ENCODE measurements at regions not wholly inside any gene's neighbourhood (a gene's known extent, or its start where the extent isn't known, plus 50 kb on each side); places are given as distances from the start of the nearest gene placed in this dataset.
"Not testable (repeated sequence)": the region's sequence is repeated elsewhere in the genome, so short reads cannot be mapped to it uniquely, and the experiment has no call there.

DNA sequence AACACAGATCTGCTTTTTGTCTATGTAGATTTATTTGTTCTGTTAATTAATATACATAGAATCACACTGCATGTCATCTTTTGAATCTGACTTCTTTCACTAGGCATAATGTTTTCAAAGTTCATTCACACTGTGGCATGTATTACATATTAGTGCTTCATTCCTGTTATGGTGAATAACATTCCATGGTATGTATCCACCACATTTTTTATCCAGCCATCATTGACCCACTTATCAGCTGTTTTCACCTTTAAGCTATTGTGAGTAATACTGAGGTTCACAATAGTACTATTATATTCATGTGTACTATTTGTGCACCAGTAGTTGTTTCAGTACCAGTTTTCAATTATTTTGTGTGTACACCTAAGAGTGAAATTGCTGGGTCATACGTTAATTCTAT lies 230.6 kb upstream of the CNTN3 start:
- no peak for DNase-seq (ENCODE audit: extremely low spot score, unreplicated experiment)
- H3K9me3 Mint-ChIP-seq = no peaks in the 10 kb centered on the region
- no peak overlapping the region for H3K27ac Mint-ChIP-seq
- H3K4me3 Mint-ChIP-seq = no peak overlapping the region
- H3K27me3 Mint-ChIP-seq = no peaks in the 10 kb centered on the region
- no peaks in the 10 kb centered on the region for H3K36me3 Mint-ChIP-seq
- peaks cover 9% of the 10 kb centered on the region for H3K4me1 Mint-ChIP-seq (ENCODE audit: unreplicated experiment)
- TF ChIP-seq, protein P1, sequence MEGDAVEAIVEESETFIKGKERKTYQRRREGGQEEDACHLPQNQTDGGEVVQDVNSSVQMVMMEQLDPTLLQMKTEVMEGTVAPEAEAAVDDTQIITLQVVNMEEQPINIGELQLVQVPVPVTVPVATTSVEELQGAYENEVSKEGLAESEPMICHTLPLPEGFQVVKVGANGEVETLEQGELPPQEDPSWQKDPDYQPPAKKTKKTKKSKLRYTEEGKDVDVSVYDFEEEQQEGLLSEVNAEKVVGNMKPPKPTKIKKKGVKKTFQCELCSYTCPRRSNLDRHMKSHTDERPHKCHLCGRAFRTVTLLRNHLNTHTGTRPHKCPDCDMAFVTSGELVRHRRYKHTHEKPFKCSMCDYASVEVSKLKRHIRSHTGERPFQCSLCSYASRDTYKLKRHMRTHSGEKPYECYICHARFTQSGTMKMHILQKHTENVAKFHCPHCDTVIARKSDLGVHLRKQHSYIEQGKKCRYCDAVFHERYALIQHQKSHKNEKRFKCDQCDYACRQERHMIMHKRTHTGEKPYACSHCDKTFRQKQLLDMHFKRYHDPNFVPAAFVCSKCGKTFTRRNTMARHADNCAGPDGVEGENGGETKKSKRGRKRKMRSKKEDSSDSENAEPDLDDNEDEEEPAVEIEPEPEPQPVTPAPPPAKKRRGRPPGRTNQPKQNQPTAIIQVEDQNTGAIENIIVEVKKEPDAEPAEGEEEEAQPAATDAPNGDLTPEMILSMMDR (conservative IDR thresholded peaks at IDR 0.05) = no peak

DNA sequence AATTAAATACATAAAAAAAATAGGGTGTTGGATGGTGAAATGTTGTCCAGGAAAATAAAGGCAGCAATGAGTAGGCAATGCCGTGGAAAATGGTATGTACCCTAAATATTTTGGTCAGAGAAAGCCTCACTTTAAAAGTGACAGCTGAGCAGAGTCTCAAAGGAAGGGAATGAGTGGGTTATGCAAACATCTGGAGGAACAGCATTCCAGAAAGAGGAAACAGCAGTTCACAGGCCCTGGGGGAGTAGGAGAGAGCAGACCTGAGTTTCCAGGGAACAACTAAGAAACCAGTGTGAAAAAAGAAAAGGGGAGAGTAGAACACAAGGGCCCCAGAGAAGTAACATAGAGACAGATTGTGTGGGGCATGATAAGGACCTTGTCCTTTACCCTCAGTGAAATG lies 230.0 kb upstream of the CNTN3 start:
- H3K4me3 Mint-ChIP-seq = no peak overlapping the region
- H3K27ac Mint-ChIP-seq = no peak overlapping the region
- peaks cover 9% of the 10 kb centered on the region for H3K4me1 Mint-ChIP-seq (ENCODE audit: unreplicated experiment)
- TF ChIP-seq, protein P1 (conservative IDR thresholded peaks at IDR 0.05) = no peak
- H3K36me3 Mint-ChIP-seq = no peaks in the 10 kb centered on the region
- no peaks in the 10 kb centered on the region for H3K9me3 Mint-ChIP-seq
- no peak for DNase-seq (ENCODE audit: extremely low spot score, unreplicated experiment)
- no peaks in the 10 kb centered on the region for H3K27me3 Mint-ChIP-seq

DNA sequence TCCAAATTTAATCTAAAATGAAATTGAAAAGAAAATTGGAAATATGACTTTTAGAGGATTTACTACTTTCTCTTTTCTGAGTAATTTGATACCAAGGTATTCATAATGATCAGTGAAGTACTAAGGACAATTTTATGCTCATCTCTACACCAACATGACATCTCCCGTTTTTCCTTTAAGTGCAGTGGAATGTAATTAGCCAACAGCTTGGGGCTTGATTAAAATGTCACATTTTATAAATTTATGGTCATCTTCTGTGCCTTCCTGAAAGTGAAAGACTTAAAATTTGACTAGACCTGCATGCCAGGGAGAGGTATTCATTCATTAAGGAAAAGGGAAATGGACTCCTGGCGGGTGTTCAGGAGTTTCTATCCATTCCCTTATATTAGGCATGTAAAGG lies 228.2 kb upstream of the CNTN3 start:
- no peaks in the 10 kb centered on the region for H3K36me3 Mint-ChIP-seq

DNA sequence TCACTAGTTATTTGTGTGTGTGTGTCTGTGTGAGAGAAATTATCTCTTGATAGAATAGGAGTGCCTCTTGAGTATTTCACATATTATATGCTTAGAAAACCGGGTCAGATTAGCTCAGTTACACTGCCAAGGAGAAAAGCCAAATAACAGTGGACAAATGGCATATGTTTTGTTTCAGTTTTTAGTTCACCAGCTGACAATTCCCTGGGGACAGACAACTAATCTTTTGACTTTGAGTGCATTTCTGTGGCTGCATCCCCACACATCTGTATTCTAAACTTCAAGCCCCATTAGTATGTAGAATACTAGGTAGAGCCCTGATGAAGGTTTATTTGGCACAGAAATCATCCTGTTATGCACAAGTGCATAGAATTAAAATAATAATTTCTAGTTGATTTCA lies 227.7 kb upstream of the CNTN3 start:
- TF ChIP-seq, protein P1 (conservative IDR thresholded peaks at IDR 0.05) = no peak
- Mint-ChIP-seq H3K9me3 (no peaks in the 10 kb centered on the region), H3K4me3 (no peak overlapping the region), H3K4me1 (ENCODE audit: unreplicated experiment) (peaks cover 9% of the 10 kb centered on the region), H3K27ac (no peak overlapping the region), H3K36me3 (no peaks in the 10 kb centered on the region), H3K27me3 (no peaks in the 10 kb centered on the region)
- DNase-seq (ENCODE audit: extremely low spot score, unreplicated experiment) = no peak

More for the DNA sequence above, 228.2 kb upstream of the CNTN3 start:
- DNase-seq (ENCODE audit: extremely low spot score, unreplicated experiment) = no peak
- TF ChIP-seq, protein P1 (conservative IDR thresholded peaks at IDR 0.05) = no peak
- peaks cover 9% of the 10 kb centered on the region for H3K4me1 Mint-ChIP-seq (ENCODE audit: unreplicated experiment)
- H3K27me3 Mint-ChIP-seq = no peaks in the 10 kb centered on the region
- H3K9me3 Mint-ChIP-seq = no peaks in the 10 kb centered on the region
- H3K27ac Mint-ChIP-seq = no peak overlapping the region
- no peak overlapping the region for H3K4me3 Mint-ChIP-seq

DNA sequence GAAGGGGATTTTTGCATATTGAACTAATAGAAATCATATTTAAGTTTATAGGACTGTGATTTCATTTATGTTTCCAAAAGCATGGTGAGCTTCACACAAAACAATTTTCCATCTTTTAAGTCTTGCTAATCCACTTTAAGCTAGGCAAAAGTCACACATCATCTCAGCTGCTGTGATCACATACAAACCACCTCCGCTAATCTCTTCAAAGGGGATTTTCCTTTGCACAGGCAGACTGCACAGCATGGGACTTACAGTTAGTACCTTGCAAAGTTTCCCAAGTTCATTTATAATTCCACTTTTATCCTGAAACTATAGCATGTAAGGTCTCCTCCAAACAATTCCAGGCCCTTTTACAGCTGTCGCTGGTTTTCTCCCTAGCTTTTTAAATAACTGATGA lies 225.1 kb upstream of the CNTN3 start:
- no peaks in the 10 kb centered on the region for H3K9me3 Mint-ChIP-seq
- no peak overlapping the region for H3K4me3 Mint-ChIP-seq
- peaks cover 9% of the 10 kb centered on the region for H3K4me1 Mint-ChIP-seq (ENCODE audit: unreplicated experiment)
- TF ChIP-seq, protein P1 (conservative IDR thresholded peaks at IDR 0.05) = no peak
- H3K27me3 Mint-ChIP-seq = no peaks in the 10 kb centered on the region
- no peaks in the 10 kb centered on the region for H3K36me3 Mint-ChIP-seq
- no peak overlapping the region for H3K27ac Mint-ChIP-seq
- no peak for DNase-seq (ENCODE audit: extremely low spot score, unreplicated experiment)

DNA sequence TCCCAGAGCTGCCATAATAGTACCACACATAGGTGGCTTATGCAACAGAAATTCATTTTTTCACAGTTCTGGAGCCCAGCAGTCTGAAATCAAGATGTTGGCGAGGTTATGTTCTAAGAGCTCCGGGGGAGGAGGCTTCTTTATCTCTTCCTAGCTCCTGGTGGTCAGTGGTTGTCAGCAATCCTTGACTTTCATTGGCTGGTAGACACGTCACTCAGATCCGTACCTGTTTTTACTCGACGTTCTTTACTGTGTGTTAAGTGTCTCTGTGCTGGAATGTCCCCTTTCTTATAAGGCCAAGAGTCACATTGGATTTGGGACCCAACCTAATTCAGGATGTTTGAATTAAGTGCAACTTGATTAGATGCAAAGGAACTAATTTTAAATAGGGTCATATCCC lies 218.5 kb upstream of the CNTN3 start:
- no peak for DNase-seq (ENCODE audit: extremely low spot score, unreplicated experiment)

DNA sequence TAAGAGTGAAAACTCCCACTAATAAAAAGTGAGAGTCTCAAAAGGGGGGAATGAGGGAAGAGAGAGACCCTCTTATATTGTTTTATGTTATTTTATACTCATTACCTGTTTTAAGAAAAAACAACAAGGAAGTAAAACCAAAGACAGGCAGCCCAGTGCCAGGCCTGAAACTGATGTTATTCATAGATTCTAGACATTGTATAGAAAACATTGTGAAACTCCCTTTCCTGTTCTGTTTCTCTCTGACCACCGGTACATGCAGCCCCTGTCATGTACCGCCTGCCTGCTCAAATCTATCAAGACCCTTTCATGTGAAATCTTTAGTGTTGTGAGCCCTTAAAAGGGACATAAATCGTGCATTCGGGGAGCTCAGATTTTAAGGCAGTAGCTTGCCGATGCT lies 216.4 kb upstream of the CNTN3 start:
- not testable (repeated sequence) for H3K36me3 Mint-ChIP-seq; DNase-seq (ENCODE audit: extremely low spot score, unreplicated experiment); H3K27me3 Mint-ChIP-seq; H3K9me3 Mint-ChIP-seq; H3K27ac Mint-ChIP-seq; H3K4me1 Mint-ChIP-seq (ENCODE audit: unreplicated experiment); H3K4me3 Mint-ChIP-seq

More for the DNA sequence above, 218.5 kb upstream of the CNTN3 start:
- H3K4me3 Mint-ChIP-seq = no peak overlapping the region
- H3K27ac Mint-ChIP-seq = no peak overlapping the region
- H3K4me1 Mint-ChIP-seq (ENCODE audit: unreplicated experiment) = no peaks in the 10 kb centered on the region
- H3K27me3 Mint-ChIP-seq = no peaks in the 10 kb centered on the region
- H3K36me3 Mint-ChIP-seq = no peaks in the 10 kb centered on the region
- H3K9me3 Mint-ChIP-seq = peaks cover 4% of the 10 kb centered on the region
- TF ChIP-seq, protein P1 (conservative IDR thresholded peaks at IDR 0.05) = no peak

DNA sequence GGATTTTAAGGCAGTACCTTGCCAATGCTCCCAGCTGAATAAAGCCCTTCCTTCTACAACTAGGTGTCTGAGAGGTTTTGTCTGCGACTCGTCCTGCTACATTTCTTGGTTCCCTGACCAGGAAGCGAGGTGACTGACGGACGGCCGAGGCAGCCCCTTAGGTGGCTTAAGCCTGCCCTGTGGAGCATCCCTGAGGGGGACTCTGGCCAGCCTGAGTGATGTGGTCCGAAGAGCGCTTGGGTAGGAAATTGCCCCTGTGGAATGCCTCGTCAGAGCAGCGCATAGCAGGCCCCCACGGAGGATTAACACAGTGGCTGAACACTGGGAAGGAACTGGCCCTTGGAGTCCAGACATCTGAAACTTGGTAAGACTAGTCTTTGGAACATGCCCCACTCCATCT lies 210.9 kb upstream of the CNTN3 start:
- H3K36me3 Mint-ChIP-seq; H3K4me1 Mint-ChIP-seq (ENCODE audit: unreplicated experiment); H3K27ac Mint-ChIP-seq; H3K27me3 Mint-ChIP-seq; H3K9me3 Mint-ChIP-seq; DNase-seq (ENCODE audit: extremely low spot score, unreplicated experiment); H3K4me3 Mint-ChIP-seq: not testable (repeated sequence)
